Kidney epithelial cell (primary cell): ENCODE measurements at regions not wholly inside any gene's neighbourhood (a gene's known extent, or its start where the extent isn't known, plus 50 kb on each side); places are given as distances from the start of the nearest gene placed in this dataset.

Experiments used
- DNase-seq: peaks from one replicate; pipeline ENCODE4 v3.0.0-alpha.2; 2010; ENCODE audit warnings: low read depth
- H3K27me3 ChIP-seq: 2 replicates; pipeline ENCODE4 v1.6.0; 2011; ENCODE audit warnings: low read length; ENCODE audit not compliant: control insufficient read depth, insufficient read depth
- H3K36me3 ChIP-seq: 2 replicates; pipeline ENCODE4 v1.5.1; 2011; ENCODE audit warnings: low read length; ENCODE audit not compliant: control insufficient read depth, insufficient read depth
- H3K4me3 ChIP-seq: 2 replicates; pipeline ENCODE4 v1.5.1; 2011; ENCODE audit warnings: low read depth, mild to moderate bottlenecking, control low read depth, low read length
- CTCF ChIP-seq: IDR thresholded peaks from 2 replicates; pipeline ENCODE4 v1.5.1; 2011; ENCODE audit warnings: mild to moderate bottlenecking, moderate library complexity, low read length, control low read depth, inconsistent platforms; ENCODE audit not compliant: insufficient read depth, poor library complexity, severe bottlenecking

GRCh38 chr1:72462186-72462905 lies 180.0 kb upstream of the NEGR1 start:
- Histone ChIP-seq H3K36me3 (no peaks in the 10 kb centered on the region), H3K27me3 (no peaks in the 10 kb centered on the region), H3K4me3 (no peak overlapping the region)
- DNase-seq, result no peak
- TF ChIP-seq CTCF, result no peak

GRCh38 chr1:72442262-72442661 lies 159.9 kb upstream of the NEGR1 start:
- DNase-seq, result no peak
- Histone ChIP-seq H3K36me3 (no peaks in the 10 kb centered on the region), H3K27me3 (no peaks in the 10 kb centered on the region), H3K4me3 (no peak overlapping the region)
- TF ChIP-seq CTCF, result no peak

GRCh38 chr1:72439036-72439435 lies 156.7 kb upstream of the NEGR1 start:
- H3K27me3 ChIP-seq, result no peaks in the 10 kb centered on the region
- no peak overlapping the region for H3K4me3 ChIP-seq
- TF ChIP-seq CTCF, result no peak
- no peaks in the 10 kb centered on the region for H3K36me3 ChIP-seq
- DNase-seq, result no peak

GRCh38 chr1:72438270-72438669 lies 155.9 kb upstream of the NEGR1 start:
- TF ChIP-seq CTCF, result no peak
- no peaks in the 10 kb centered on the region for H3K27me3 ChIP-seq
- DNase-seq, result no peak
- no peak overlapping the region for H3K4me3 ChIP-seq
- no peaks in the 10 kb centered on the region for H3K36me3 ChIP-seq

GRCh38 chr1:72435025-72435424 lies 152.7 kb upstream of the NEGR1 start:
- TF ChIP-seq CTCF, result no peak
- Histone ChIP-seq H3K27me3 (no peaks in the 10 kb centered on the region), H3K36me3 (no peaks in the 10 kb centered on the region), H3K4me3 (no peak overlapping the region)
- DNase-seq, result peak; percentile 61

GRCh38 chr1:72434070-72434469 lies 151.7 kb upstream of the NEGR1 start:
- DNase-seq, result no peak
- no peaks in the 10 kb centered on the region for H3K36me3 ChIP-seq
- H3K4me3 ChIP-seq, result no peak overlapping the region
- no peaks in the 10 kb centered on the region for H3K27me3 ChIP-seq
- no peak for TF ChIP-seq CTCF
